ENCODE measurements at regions not wholly inside any gene's neighbourhood (a gene's known extent, or its start where the extent isn't known, plus 50 kb on each side); places are given as distances from the start of the nearest gene placed in this dataset.
A peak's percentile ranks its signal among the peaks of the same experiment; 100 is the strongest.

DNA sequence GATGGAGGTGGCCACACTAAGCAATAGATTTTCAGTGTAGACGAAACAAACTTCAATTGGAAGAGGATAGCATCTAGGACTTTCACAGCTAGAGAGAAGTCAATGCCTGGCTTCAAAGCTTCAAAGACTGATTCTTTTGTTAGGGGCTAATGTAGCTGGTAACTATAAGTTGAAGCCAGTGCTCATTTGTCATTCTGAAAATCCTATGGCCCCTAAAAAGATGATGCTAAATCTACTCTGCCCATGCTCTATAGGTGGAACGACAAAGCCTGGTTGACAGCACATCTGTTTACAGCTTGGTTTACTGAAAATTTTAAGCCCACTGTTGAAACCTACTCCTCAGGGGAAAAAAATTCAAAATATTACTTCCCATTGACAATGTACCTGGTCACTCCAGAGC is 226.7 kb downstream of the BCAS1 start:
- H3K27ac Mint-ChIP-seq, result peak overlapping the region; percentile 76
- H3K27me3 Mint-ChIP-seq, result no peaks in the 10 kb centered on the region
- H3K4me3 Mint-ChIP-seq, result no peak overlapping the region
- DNase-seq (ENCODE audit: low spot score in 2 of 2), result no peak
- ATAC-seq (ENCODE audit: low read depth), result no peak
- H3K36me3 Mint-ChIP-seq, result no peaks in the 10 kb centered on the region
- H3K4me1 Mint-ChIP-seq, result peaks cover 53% of the 10 kb centered on the region
- H3K9me3 Mint-ChIP-seq, result peaks cover 2% of the 10 kb centered on the region

DNA sequence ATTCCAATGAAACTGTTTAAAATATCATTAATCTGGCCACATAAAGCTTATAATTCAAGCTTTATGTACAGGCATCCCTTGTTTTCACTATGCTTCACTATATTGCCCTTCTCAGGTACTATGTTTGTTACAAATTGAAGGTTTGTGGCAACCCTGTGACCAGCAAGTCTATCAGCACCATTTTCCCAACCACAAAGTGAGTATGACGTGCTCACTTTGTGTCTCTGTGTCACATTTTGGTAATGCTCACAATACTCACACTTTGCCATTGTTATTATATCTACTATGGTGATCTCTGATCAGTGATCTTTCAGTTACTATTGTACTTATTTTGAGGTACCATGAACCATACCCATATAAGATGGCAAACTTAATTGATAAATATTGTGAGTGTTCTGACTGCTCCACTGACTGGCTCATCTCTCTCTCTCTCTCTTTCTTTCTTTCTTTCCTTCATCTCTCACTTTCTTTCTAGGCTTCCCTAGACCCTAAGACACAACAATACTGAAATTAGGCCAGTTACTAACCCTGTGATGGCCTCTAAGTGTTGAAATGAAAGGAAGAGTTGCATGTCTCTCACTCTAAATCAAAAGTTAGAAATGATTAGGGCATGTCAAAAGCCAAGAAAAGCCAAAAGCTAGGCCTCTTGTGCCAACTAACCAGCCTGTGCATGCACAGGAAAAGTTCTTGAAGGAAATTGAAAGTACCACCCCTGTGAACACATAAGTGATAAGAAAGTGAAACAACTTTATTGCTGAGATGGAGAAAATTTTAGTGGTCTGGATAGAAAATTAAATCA is 227.9 kb downstream of the BCAS1 start:
- peak overlapping the region; percentile 76 for H3K27ac Mint-ChIP-seq
- H3K36me3 Mint-ChIP-seq, result peaks cover 3% of the 10 kb centered on the region
- no peak for ATAC-seq (ENCODE audit: low read depth)
- peak overlapping the region; percentile 35 for H3K4me3 Mint-ChIP-seq
- DNase-seq (ENCODE audit: low spot score in 2 of 2), result no peak
- peaks cover 4% of the 10 kb centered on the region for H3K9me3 Mint-ChIP-seq
- no peaks in the 10 kb centered on the region for H3K27me3 Mint-ChIP-seq
- peaks cover 48% of the 10 kb centered on the region for H3K4me1 Mint-ChIP-seq

DNA sequence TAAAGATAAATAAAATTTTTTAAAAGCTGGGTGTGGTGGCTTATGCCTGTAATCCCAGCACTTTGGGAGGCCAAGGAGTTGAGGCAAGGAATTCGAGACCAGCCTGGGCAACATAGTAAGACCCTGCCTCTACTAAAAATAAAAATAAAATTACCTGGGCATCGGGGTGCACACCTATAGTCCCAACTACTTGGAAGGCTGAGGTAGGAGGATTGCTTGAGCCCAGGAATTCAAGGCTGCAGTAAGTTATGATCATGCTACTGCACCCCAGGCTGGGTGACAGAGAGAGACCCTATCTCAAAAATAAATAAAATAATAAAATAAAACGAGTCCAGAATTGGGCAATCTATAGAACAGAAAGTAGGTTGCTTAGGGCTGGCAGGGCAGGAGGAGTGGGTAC is 228.7 kb downstream of the BCAS1 start:
- H3K27ac Mint-ChIP-seq, result peak overlapping the region; percentile 76

DNA sequence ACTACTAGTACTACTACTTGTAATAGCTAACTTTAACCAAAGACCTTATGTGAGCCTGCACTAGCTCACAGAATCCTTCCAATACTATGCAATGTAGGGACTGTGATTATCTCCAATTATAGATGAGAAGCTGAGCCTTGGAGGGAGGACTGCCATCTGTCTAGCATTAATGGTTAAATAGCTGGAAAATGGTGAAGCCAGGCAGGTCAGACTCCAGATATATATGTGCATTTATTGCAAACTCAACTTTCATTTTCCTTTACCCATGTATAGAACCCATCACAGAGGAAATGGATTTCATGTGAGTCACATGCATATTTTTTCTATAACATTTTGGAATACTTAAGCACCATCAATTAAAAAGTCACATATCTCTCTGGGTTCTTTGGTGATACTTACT is 229.9 kb downstream of the BCAS1 start:
- Mint-ChIP-seq H3K4me3 (no peak overlapping the region), H3K27ac (peak overlapping the region; percentile 96), H3K36me3 (peaks cover 3% of the 10 kb centered on the region), H3K9me3 (peaks cover 4% of the 10 kb centered on the region), H3K4me1 (peaks cover 37% of the 10 kb centered on the region), H3K27me3 (no peaks in the 10 kb centered on the region)
- no peak for DNase-seq (ENCODE audit: low spot score in 2 of 2)
- no peak for ATAC-seq (ENCODE audit: low read depth)

More for the DNA sequence above, 228.7 kb downstream of the BCAS1 start:
- ATAC-seq (ENCODE audit: low read depth), result no peak
- Mint-ChIP-seq H3K27me3 (no peaks in the 10 kb centered on the region), H3K4me3 (no peak overlapping the region), H3K36me3 (peaks cover 3% of the 10 kb centered on the region), H3K9me3 (peaks cover 4% of the 10 kb centered on the region), H3K4me1 (peaks cover 42% of the 10 kb centered on the region)
- DNase-seq (ENCODE audit: low spot score in 2 of 2), result no peak

DNA sequence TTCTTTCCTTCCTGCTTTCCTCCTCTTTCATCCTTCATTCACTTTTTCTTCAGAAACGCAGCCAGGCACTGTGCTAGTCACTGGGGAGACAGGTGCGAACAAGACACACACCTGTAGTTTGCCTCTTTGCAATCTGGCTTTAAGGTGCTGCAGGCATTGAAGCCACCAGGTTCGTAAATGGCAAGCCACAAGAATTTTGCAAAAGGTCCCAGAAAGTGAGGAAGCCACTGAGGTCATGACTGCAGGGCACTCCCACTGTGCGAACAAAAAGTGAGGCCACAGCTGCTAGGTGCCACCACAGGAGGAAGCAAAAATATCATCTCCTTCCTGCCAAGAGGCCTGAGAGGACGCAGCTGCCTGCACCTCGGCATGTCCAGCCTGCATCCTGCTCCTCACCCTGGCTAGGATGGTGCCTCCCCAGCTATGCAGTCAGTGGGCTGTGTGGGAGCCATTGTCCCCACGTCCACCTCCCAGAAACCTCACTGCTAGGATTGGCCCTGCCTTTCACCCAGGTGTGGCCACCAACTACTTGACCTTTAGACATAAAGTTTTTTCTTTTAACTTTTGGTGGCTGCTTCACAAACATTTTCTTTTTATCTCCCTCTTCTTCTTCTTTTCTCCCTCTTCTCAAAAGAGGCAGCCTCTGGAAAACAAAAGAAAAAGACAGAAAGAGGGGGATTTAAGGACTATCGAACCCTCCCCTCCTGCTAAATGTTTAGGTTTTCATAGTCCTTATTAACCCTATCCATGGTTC is 230.8 kb downstream of the BCAS1 start:
- peaks cover 4% of the 10 kb centered on the region for H3K9me3 Mint-ChIP-seq
- H3K27ac Mint-ChIP-seq, result peak overlapping the region; percentile 96
- H3K4me3 Mint-ChIP-seq, result peak overlapping the region; percentile 76
- no peaks in the 10 kb centered on the region for H3K27me3 Mint-ChIP-seq
- peaks cover 3% of the 10 kb centered on the region for H3K36me3 Mint-ChIP-seq
- DNase-seq (ENCODE audit: low spot score in 2 of 2) (peak; percentile 46 to 65), ATAC-seq (ENCODE audit: low read depth) (peak; percentile 75)
- H3K4me1 Mint-ChIP-seq, result peaks cover 44% of the 10 kb centered on the region

DNA sequence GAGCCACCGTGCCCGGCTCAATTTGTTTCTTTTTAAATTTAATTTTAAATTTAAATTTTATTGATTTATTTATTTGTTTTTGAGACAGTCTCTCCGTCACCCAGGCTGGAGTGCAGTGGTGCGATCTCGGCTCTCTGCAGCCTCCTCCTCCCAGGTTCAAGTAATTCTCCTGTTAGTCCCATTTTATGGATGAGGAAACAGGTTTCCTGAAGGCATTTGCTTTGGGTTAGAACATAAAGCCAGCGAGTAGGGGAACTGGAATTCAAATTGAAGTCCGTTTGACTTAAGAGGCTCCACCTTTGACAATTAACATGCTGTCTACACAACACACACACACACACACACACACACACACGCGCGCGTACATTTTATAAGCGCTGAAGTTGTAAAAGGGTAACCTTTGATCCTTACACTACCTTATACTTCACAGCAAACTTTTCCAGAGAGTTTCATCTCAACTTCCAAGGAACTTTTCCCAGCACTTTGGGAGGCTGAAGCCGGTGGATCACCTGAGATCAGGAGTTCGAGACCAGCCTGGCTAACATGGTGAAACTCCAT is 232.0 kb downstream of the BCAS1 start:
- DNase-seq (ENCODE audit: low spot score in 2 of 2), result no peak
- peaks cover 4% of the 10 kb centered on the region for H3K9me3 Mint-ChIP-seq
- no peaks in the 10 kb centered on the region for H3K27me3 Mint-ChIP-seq
- peaks cover 49% of the 10 kb centered on the region for H3K4me1 Mint-ChIP-seq
- peaks cover 3% of the 10 kb centered on the region for H3K36me3 Mint-ChIP-seq
- ATAC-seq (ENCODE audit: low read depth), result no peak
- H3K4me3 Mint-ChIP-seq, result peak overlapping the region; percentile 21
- peak overlapping the region; percentile 96 for H3K27ac Mint-ChIP-seq

DNA sequence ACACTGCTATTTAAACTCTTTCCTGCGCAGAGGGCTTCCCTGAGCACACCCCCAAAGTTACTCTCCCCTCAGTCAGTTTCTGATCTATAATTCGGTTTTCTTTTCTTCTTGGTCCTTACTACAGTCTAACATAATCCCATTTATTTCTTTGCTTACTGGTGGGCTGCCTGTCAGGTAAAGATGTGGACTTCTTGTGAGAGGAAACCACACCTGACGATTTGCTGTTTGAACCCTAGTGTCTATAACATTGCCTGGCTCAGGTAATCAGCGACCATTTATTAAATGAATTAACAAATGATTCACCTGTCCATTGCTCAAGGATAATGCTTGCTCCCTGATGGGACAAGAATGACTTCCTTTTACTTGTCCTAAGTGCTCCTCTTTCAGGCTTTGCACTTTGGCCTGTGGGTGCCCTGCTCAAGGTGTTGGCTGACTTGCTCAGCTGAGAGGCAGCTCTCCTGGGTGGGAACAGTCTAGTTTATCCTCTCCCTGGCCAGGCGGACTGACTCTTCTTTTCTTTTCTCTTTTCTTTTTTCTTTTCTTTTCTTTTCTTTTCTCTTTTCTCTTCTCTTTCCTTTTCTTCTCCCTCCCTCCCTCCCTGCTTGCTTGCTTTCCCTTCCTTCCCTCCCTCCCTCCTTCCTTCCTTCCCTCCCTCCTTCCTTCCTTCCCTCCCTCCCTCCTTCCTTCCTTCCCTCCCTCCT is 233.1 kb downstream of the BCAS1 start:
- H3K4me3 Mint-ChIP-seq, result peak overlapping the region; percentile 54
- peak overlapping the region; percentile 96 for H3K27ac Mint-ChIP-seq
- no peak for DNase-seq (ENCODE audit: low spot score in 2 of 2)
- H3K4me1 Mint-ChIP-seq, result peaks cover 43% of the 10 kb centered on the region
- H3K9me3 Mint-ChIP-seq, result peaks cover 6% of the 10 kb centered on the region
- ATAC-seq (ENCODE audit: low read depth), result no peak
- H3K36me3 Mint-ChIP-seq, result peaks cover 3% of the 10 kb centered on the region
- no peaks in the 10 kb centered on the region for H3K27me3 Mint-ChIP-seq

DNA sequence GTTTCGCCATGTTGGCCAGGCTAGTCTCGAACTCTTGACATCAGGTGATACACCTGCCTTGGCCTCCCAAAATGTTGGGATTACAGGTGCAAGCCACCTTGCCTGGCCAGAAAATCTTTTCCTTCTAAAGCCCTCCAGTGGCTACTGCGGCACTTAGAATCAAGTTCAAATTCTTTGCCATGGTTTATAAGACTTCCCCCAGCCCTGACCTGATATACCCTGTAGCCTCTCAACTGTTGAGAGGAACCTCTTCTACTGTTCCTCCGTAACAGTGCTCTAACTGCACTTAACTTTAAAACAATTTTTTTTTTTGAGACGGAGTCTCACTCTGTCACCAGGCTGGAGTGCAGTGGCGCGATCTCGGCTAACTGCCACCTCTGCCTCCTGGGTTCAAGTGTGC is 235.6 kb downstream of the BCAS1 start:
- peaks cover 3% of the 10 kb centered on the region for H3K36me3 Mint-ChIP-seq
- DNase-seq (ENCODE audit: low spot score in 2 of 2), result no peak
- no peak overlapping the region for H3K4me3 Mint-ChIP-seq
- peak overlapping the region; percentile 94 for H3K27ac Mint-ChIP-seq
- H3K4me1 Mint-ChIP-seq, result peaks cover 32% of the 10 kb centered on the region
- peaks cover 6% of the 10 kb centered on the region for H3K9me3 Mint-ChIP-seq
- ATAC-seq (ENCODE audit: low read depth), result no peak
- no peaks in the 10 kb centered on the region for H3K27me3 Mint-ChIP-seq

DNA sequence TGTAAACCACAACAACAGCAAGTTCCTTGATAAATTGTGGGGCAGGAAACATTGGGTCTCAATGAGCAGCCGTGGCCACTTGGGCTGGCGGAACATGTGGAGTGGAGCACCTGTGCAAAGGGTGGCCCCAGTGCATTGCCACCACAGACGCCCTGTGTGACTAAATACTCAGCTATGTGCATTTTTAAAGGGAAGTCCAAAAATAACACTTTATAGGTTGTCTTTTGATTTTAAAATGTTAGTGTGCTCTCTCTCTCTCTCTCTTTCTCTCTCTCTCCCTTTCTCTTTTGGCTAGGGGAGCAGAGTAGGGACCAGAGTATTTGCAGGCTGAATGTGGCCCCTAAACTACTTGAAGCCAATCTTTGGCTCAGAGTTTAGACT is 236.3 kb downstream of the BCAS1 start:
- Mint-ChIP-seq H3K27me3 (no peaks in the 10 kb centered on the region), H3K36me3 (peaks cover 3% of the 10 kb centered on the region), H3K4me3 (peak overlapping the region; percentile 28), H3K9me3 (peaks cover 5% of the 10 kb centered on the region), H3K4me1 (peaks cover 35% of the 10 kb centered on the region), H3K27ac (peak overlapping the region; percentile 48)
- DNase-seq (ENCODE audit: low spot score in 2 of 2) (no peak), ATAC-seq (ENCODE audit: low read depth) (peak; percentile 36)

DNA sequence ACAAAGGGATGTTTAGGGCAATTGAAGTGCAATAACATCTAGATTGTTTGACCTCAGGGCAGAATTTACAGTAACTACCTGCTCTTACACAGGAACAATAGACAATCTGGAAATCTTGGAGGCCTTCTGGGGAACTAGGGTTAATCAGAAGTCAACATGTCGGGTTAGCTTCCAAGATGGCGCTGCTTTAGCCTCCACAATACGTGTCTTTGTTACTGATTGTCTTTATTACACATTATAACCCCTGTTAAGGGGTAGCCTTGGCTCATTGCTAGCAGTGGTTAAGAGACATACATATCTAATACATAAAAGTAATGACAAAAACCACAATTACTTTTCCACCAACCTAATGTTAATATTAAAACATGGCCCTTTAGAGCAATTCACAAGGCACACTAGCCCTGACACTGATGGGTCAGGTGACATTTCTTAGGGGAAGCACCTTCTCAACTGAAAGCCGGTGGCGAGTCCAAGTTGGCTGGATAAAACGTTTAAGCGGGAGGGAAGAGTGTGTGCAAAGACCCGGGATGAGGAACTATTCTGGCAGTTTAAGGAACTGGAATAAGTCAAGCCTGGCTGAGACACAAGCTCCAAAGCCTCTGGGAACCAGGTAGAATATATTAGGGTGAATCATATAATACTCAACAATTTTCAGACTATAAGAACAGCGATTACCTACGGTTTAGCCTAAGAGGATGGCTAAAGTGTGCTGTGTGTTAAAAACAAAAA is 236.9 kb downstream of the BCAS1 start:
- Mint-ChIP-seq H3K27me3 (no peaks in the 10 kb centered on the region), H3K27ac (peak overlapping the region; percentile 48), H3K36me3 (peaks cover 3% of the 10 kb centered on the region), H3K4me1 (peaks cover 41% of the 10 kb centered on the region), H3K9me3 (peaks cover 5% of the 10 kb centered on the region), H3K4me3 (peak overlapping the region; percentile 28)
- DNase-seq (ENCODE audit: low spot score in 2 of 2), result no peak
- ATAC-seq (ENCODE audit: low read depth), result no peak

DNA sequence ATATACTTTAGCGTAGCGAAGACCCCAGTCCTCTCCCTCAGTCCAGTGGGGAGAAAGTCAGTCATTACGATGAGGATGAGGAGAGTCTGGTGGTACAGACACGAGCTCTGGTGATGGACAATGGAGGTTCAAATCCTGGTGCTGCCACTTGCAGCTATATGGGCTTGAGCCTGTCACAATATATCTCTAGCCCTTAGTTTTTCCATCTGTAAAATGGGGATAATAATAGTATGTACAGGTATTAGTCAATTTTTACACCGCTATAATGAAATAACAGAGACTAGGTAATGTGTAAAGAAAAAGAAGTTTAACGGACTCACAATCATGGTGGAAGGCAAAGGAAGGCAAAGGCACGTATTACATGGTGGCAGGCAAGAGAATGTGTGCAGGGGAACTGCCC is 237.9 kb downstream of the BCAS1 start:
- peaks cover 46% of the 10 kb centered on the region for H3K4me1 Mint-ChIP-seq
- H3K27ac Mint-ChIP-seq, result peak overlapping the region; percentile 48
- H3K4me3 Mint-ChIP-seq, result no peak overlapping the region
- H3K36me3 Mint-ChIP-seq, result no peaks in the 10 kb centered on the region
- ATAC-seq (ENCODE audit: low read depth) (no peak), DNase-seq (ENCODE audit: low spot score in 2 of 2) (no peak)
- H3K27me3 Mint-ChIP-seq, result no peaks in the 10 kb centered on the region
- peaks cover 3% of the 10 kb centered on the region for H3K9me3 Mint-ChIP-seq

DNA sequence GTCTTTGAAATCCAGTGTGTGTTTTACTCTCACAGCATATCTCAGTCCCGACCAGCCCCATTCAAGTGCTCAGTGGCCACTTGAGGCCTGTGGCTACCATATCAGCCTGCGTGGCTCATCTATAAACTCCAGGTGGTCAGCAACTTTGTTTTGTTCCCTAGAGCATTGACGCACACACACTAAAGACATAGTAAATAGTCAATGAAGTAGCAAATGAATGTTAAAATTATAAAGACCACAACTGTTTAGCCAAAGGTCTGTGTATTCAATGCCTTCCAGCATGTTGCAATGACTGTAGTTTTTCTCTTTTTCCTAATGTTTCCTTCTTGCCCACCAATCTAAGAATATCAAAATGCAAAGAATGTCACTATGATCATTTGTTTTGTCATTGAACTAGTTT is 238.2 kb upstream of the ZNF217 start:
- Mint-ChIP-seq H3K27ac (peak overlapping the region; percentile 48), H3K27me3 (no peaks in the 10 kb centered on the region), H3K9me3 (peaks cover 3% of the 10 kb centered on the region), H3K4me1 (peaks cover 51% of the 10 kb centered on the region), H3K36me3 (no peaks in the 10 kb centered on the region), H3K4me3 (no peak overlapping the region)
- no peak for DNase-seq (ENCODE audit: low spot score in 2 of 2)
- ATAC-seq (ENCODE audit: low read depth), result no peak

DNA sequence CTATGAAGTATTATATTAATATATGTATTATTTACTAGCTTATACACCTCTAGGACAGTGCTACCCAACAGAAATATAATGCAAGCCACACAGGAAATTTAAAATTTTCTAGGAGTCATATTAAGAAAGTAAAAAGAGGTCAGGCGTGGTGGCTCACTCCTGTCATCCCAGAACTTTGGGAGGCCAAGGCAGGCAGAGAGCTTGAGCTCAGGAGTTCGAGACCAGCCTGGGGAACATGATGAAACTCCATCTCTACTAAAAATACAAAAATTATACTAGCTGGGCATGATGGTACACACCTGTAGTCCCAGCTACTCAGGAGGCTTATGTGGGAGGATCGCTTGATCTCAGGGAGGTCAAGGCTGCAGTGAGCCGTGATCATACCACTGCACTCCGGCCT is 237.6 kb upstream of the ZNF217 start:
- Mint-ChIP-seq H3K27ac (no peak overlapping the region), H3K9me3 (peaks cover 3% of the 10 kb centered on the region), H3K4me1 (peaks cover 55% of the 10 kb centered on the region), H3K27me3 (no peaks in the 10 kb centered on the region), H3K4me3 (no peak overlapping the region), H3K36me3 (no peaks in the 10 kb centered on the region)
- DNase-seq (ENCODE audit: low spot score in 2 of 2) (no peak), ATAC-seq (ENCODE audit: low read depth) (no peak)

Data from memory B cell (primary cell).